IMR-90 (cell line): ENCODE measurements at regions not wholly inside any gene's neighbourhood (a gene's known extent, or its start where the extent isn't known, plus 50 kb on each side); places are given as distances from the start of the nearest gene placed in this dataset.

Experiments
- ATAC-seq: fragments of 200-7000 bp; cut with Tn5 transposase; 2 replicates; pipeline ENCODE4 v1.9.1; 2020; ENCODE audit warnings: low read depth, mild to moderate bottlenecking, moderate library complexity
- BruUV-seq: library from RNA; stranded (reverse); fragments of 400-500 nt; replicated peaks from 2 replicates; lab custom pipeline; 2021; lab: Mats Ljungman, UMichigan
- CTCF ChIA-PET: fragments of 300-600 bp; formaldehyde crosslinking; extraction: SDS; loops from one replicate; lab custom pipeline; 2021; ENCODE audit warnings: antibody characterized with exemption; lab: Yijun Ruan, JAX
- POLR2A ChIA-PET: fragments of 300-600 bp; sonication (Branson Sonifier 250); formaldehyde crosslinking; loops from one replicate; lab custom pipeline; 2022; ENCODE audit warnings: antibody characterized with exemption; ENCODE audit not compliant: unreplicated experiment; lab: Charles Lee
- DNase-seq: peaks from one replicate; pipeline ENCODE4 v3.0.0; 2013
- H2AFZ ChIP-seq: replicated peaks from 2 replicates; pipeline ENCODE3; 2013; ENCODE audit warnings: low read length, mild to moderate bottlenecking; ENCODE audit not compliant: poor library complexity
- H2AK5ac ChIP-seq: 2 replicates; pipeline ENCODE4 v1.6.1; 2013; ENCODE audit warnings: low read depth, low read length, inconsistent platforms
- H2AK9ac ChIP-seq: replicated peaks from 2 replicates; pipeline ENCODE3; 2013; ENCODE audit warnings: mild to moderate bottlenecking, low read depth, low read length, moderate library complexity; ENCODE audit not compliant: poor library complexity
- H2BK120ac ChIP-seq: 2 replicates; pipeline ENCODE4 v1.6.1; 2013; ENCODE audit warnings: low read depth, low read length, inconsistent platforms
- H2BK15ac ChIP-seq: 3 replicates; pipeline ENCODE4 v1.6.1; 2013; ENCODE audit warnings: low read depth, low read length, inconsistent platforms
- H2BK20ac ChIP-seq: 2 replicates; pipeline ENCODE4 v1.6.1; 2013; ENCODE audit warnings: low read depth, mild to moderate bottlenecking, inconsistent platforms, low read length, moderate library complexity
- H2BK5ac ChIP-seq: 2 replicates; pipeline ENCODE4 v1.6.1; 2013; ENCODE audit warnings: mild to moderate bottlenecking, low read depth, low read length, inconsistent platforms; ENCODE audit not compliant: poor library complexity, severe bottlenecking
- H3K14ac ChIP-seq: replicated peaks from 2 replicates; pipeline ENCODE4 v1.6.1; 2013; ENCODE audit warnings: low read depth, low read length, inconsistent platforms
- H3K18ac ChIP-seq: 2 replicates; pipeline ENCODE4 v1.6.1; 2013; ENCODE audit warnings: low read depth, low read length, control low read depth
- H3K23ac ChIP-seq: 2 replicates; pipeline ENCODE4 v1.6.1; 2013; ENCODE audit warnings: low read depth, low read length, inconsistent platforms
- H3K27ac ChIP-seq: 2 replicates; pipeline ENCODE4 v1.5.1; 2013; ENCODE audit warnings: mild to moderate bottlenecking, control low read depth, low read length; ENCODE audit not compliant: insufficient read depth
- H3K27me3 ChIP-seq: 2 replicates; pipeline ENCODE4 v1.6.1; 2013; ENCODE audit warnings: low read length; ENCODE audit not compliant: control insufficient read depth, insufficient read depth
- H3K36me3 ChIP-seq: 2 replicates; pipeline ENCODE4 v1.6.1; 2013; ENCODE audit warnings: low read length, mixed read lengths; ENCODE audit not compliant: control insufficient read depth, insufficient read depth
- H3K4ac ChIP-seq: 2 replicates; pipeline ENCODE4 v1.6.1; 2013; ENCODE audit warnings: low read depth, low read length, inconsistent platforms
- H3K4me1 ChIP-seq: 2 replicates; pipeline ENCODE4 v1.6.1; 2013; ENCODE audit warnings: low read length, mixed read lengths; ENCODE audit not compliant: control insufficient read depth, insufficient read depth
- H3K4me2 ChIP-seq: 2 replicates; pipeline ENCODE4 v1.6.1; 2013; ENCODE audit warnings: low read depth, mild to moderate bottlenecking, control low read depth, low read length, moderate library complexity
- H3K4me3 ChIP-seq: 2 replicates; pipeline ENCODE4 v1.5.1; 2013; ENCODE audit warnings: low read depth, mild to moderate bottlenecking, control low read depth, low read length, moderate library complexity; ENCODE audit not compliant: insufficient read depth
- H3K56ac ChIP-seq: 2 replicates; pipeline ENCODE4 v1.6.1; 2013; ENCODE audit warnings: low read length, inconsistent platforms; ENCODE audit not compliant: insufficient read depth; ENCODE audit errors: extremely low read depth
- H3K79me1 ChIP-seq, 2 experiments: 2 replicates each; pipeline ENCODE4 v1.6.1; 2013; ENCODE audit warnings: low read length in 2 of 2, inconsistent platforms in 1 of 2, low read depth in 1 of 2
- H3K9ac ChIP-seq: 2 replicates; pipeline ENCODE4 v1.6.1; 2013; ENCODE audit warnings: low read depth, low read length, control low read depth
- H3K9me1 ChIP-seq: 2 replicates; pipeline ENCODE4 v1.6.1; 2013; ENCODE audit warnings: low read length, inconsistent platforms; ENCODE audit not compliant: insufficient read depth
- H3K9me3 ChIP-seq: 2 replicates; pipeline ENCODE4 v1.6.1; 2013; ENCODE audit warnings: low read length; ENCODE audit not compliant: control insufficient read depth, insufficient read depth
- H4K20me1 ChIP-seq: 2 replicates; pipeline ENCODE4 v1.6.1; 2013; ENCODE audit warnings: low read length, inconsistent platforms; ENCODE audit not compliant: insufficient read depth
- H4K5ac ChIP-seq: 2 replicates; pipeline ENCODE4 v1.6.1; 2013; ENCODE audit warnings: mild to moderate bottlenecking, low read depth, low read length, control low read depth
- H4K8ac ChIP-seq, 2 experiments: 2 replicates each; pipeline ENCODE4 v1.6.1; 2013; ENCODE audit warnings: low read depth in 2 of 2, low read length in 2 of 2, control low read depth in 1 of 2, inconsistent platforms in 1 of 2
- H4K91ac ChIP-seq: 2 replicates; pipeline ENCODE4 v1.6.1; 2013; ENCODE audit warnings: low read depth, low read length, inconsistent platforms; ENCODE audit not compliant: insufficient read depth
- BHLHE40 ChIP-seq: fragments of 150-350 bp; IDR thresholded peaks from 2 replicates; pipeline ENCODE4 v1.6.1; 2016; ENCODE audit warnings: mild to moderate bottlenecking, low read depth, low read length
- CEBPB ChIP-seq: IDR thresholded peaks from 2 replicates; pipeline ENCODE4 v1.6.1; 2012; ENCODE audit warnings: low read depth, low read length, improper control_type of control experiment
- CHD1 ChIP-seq: IDR thresholded peaks from 2 replicates; pipeline ENCODE4 v1.6.1; 2012; ENCODE audit warnings: low read depth, low read length, improper control_type of control experiment
- CTCF ChIP-seq: conservative IDR thresholded peaks from 2 replicates; pipeline ENCODE4 v1.5.1; 2012; ENCODE audit warnings: mild to moderate bottlenecking, low read depth, low read length, improper control_type of control experiment
- FOS ChIP-seq: fragments of 150-350 bp; IDR thresholded peaks from 2 replicates; pipeline ENCODE4 v1.6.1; 2016; ENCODE audit warnings: low read depth, low read length
- MAFK ChIP-seq: IDR thresholded peaks from 2 replicates; pipeline ENCODE4 v1.6.1; 2012; ENCODE audit warnings: low read depth, low read length, improper control_type of control experiment
- MAZ ChIP-seq: IDR thresholded peaks from 2 replicates; pipeline ENCODE4 v1.6.1; 2012; ENCODE audit warnings: low read depth, mild to moderate bottlenecking, low read length, improper control_type of control experiment, moderate library complexity, borderline replicate concordance
- MXI1 ChIP-seq: IDR thresholded peaks from 2 replicates; pipeline ENCODE4 v1.6.1; 2012; ENCODE audit warnings: low read depth, mild to moderate bottlenecking, low read length, moderate library complexity, borderline replicate concordance
- NFE2L2 ChIP-seq: fragments of 150-350 bp; IDR thresholded peaks from 2 replicates; pipeline ENCODE4 v1.6.1; 2016; ENCODE audit warnings: low read depth, mild to moderate bottlenecking, low read length
- POLR2A ChIP-seq: IDR thresholded peaks from 2 replicates; pipeline ENCODE4 v1.6.1; 2012; ENCODE audit warnings: mild to moderate bottlenecking, low read depth, low read length
- RAD21 ChIP-seq: IDR thresholded peaks from 2 replicates; pipeline ENCODE4 v1.6.1; 2012; ENCODE audit warnings: low read length, improper control_type of control experiment
- RCOR1 ChIP-seq: IDR thresholded peaks from 2 replicates; pipeline ENCODE4 v1.6.1; 2012; ENCODE audit warnings: mild to moderate bottlenecking, low read length, improper control_type of control experiment; ENCODE audit not compliant: insufficient replicate concordance
- RFX5 ChIP-seq: IDR thresholded peaks from 2 replicates; pipeline ENCODE4 v1.8.0; 2012; ENCODE audit warnings: low read depth, mild to moderate bottlenecking, low read length, moderate library complexity
- SMC3 ChIP-seq: fragments of 150-350 bp; IDR thresholded peaks from 2 replicates; pipeline ENCODE4 v1.6.1; 2016; ENCODE audit warnings: low read depth, mild to moderate bottlenecking, antibody characterized with exemption, low read length, moderate library complexity
- USF2 ChIP-seq: fragments of 150-350 bp; IDR thresholded peaks from 2 replicates; pipeline ENCODE4 v1.6.1; 2017; ENCODE audit warnings: mild to moderate bottlenecking, antibody characterized with exemption, low read length, low read depth
- WGBS, 2 experiments: methylation state at CpG; one replicate each; pipeline versions ENCODE4 v1.1.5 to v1.1.7; 2013; ENCODE audit warnings: missing lambda C conversion rate in 2 of 2; ENCODE audit not compliant: insufficient read length in 1 of 2; ENCODE audit errors: extremely low coverage in 2 of 2; 5-methylcytosine and 5-hydroxymethylcytosine counted together
- dilution Hi-C: fragments of 300-500 bp; cut with HindIII; formaldehyde crosslinking; loops from one replicate; pipeline ENCODE4 v1.14.3; 2018; ENCODE audit warnings: low sequenced_read_pairs; ENCODE audit not compliant: unreplicated experiment
- in situ Hi-C: fragments of 300-500 bp; cut with MboI; formaldehyde crosslinking; loops from 3 replicates; pipeline ENCODE4 v1.14.3; 2019; ENCODE audit warnings: low sequenced_read_pairs, inconsistent platforms, mixed read lengths
- intact Hi-C: fragments of 100-400 bp; cut with micrococcal nuclease; formaldehyde crosslinking; loops from 2 replicates; pipeline ENCODE4 v1.10.0; 2022
- TF ChIP-seq, protein P1 (sequence below): fragments of 150-350 bp; IDR thresholded peaks from 2 replicates; pipeline ENCODE4 v1.6.1; 2016; ENCODE audit warnings: low read depth, mild to moderate bottlenecking, low read length, moderate library complexity, borderline replicate concordance

GRCh38 chr2:175808858-175809257 is 193.2 kb downstream of the LNPK start:
- no peak overlapping the region for H4K5ac ChIP-seq
- no peaks in the 10 kb centered on the region; the same call in 1 of the 2 replicates for H3K27me3 ChIP-seq
- POLR2A ChIA-PET: no interaction called here
- H4K91ac ChIP-seq: no peak overlapping the region
- TF ChIP-seq MAZ (no peak), NFE2L2 (no peak), MAFK (no peak), FOS (no peak), SMC3 (no peak), RAD21 (no peak), RFX5 (no peak), USF2 (no peak), CEBPB (no peak), CTCF (no peak), CHD1 (no peak), BHLHE40 (no peak), POLR2A (no peak), MXI1 (no peak), RCOR1 (no peak)
- TF ChIP-seq, protein P1, sequence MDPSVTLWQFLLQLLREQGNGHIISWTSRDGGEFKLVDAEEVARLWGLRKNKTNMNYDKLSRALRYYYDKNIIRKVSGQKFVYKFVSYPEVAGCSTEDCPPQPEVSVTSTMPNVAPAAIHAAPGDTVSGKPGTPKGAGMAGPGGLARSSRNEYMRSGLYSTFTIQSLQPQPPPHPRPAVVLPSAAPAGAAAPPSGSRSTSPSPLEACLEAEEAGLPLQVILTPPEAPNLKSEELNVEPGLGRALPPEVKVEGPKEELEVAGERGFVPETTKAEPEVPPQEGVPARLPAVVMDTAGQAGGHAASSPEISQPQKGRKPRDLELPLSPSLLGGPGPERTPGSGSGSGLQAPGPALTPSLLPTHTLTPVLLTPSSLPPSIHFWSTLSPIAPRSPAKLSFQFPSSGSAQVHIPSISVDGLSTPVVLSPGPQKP: no peak
- H3K14ac ChIP-seq: no peak overlapping the region
- no peak overlapping the region for H3K18ac ChIP-seq
- ATAC-seq (no peak), DNase-seq (no peak)
- no peak overlapping the region for H2AFZ ChIP-seq
- no peak overlapping the region for H2BK120ac ChIP-seq
- no peaks in the 10 kb centered on the region for H3K79me1 ChIP-seq
- no peaks in the 10 kb centered on the region for H3K9me3 ChIP-seq
- dilution Hi-C loops: no loop called here
- H4K20me1 ChIP-seq: no peaks in the 10 kb centered on the region
- no peak overlapping the region for H3K4me2 ChIP-seq
- in situ Hi-C loops: no loop called here
- H4K8ac ChIP-seq: no peak overlapping the region
- no peak overlapping the region for H2AK9ac ChIP-seq
- H2BK5ac ChIP-seq: no peak overlapping the region
- H3K23ac ChIP-seq: no peak overlapping the region
- no peaks in the 10 kb centered on the region for H3K4me1 ChIP-seq
- no peak overlapping the region for H3K27ac ChIP-seq
- H2AK5ac ChIP-seq: no peak overlapping the region
- CTCF ChIA-PET: interaction anchor here (0.6 kb wide), 1 partner anchor 843 kb away, joined by 3 read pairs; no protein-coding TSS in a partner anchor
- no peak overlapping the region for H3K4ac ChIP-seq
- BruUV-seq: no TSS peak
- H3K56ac ChIP-seq: no peak overlapping the region
- intact Hi-C loops: no loop called here
- H3K36me3 ChIP-seq: no peaks in the 10 kb centered on the region
- H3K4me3 ChIP-seq: no peak overlapping the region
- no peak overlapping the region for H3K9ac ChIP-seq
- WGBS, 2 experiments: 80% methylated on average over 1 of the region's 1 CpG; no CpG with 5 or more reads in 1 of the 2 experiments
- H2BK20ac ChIP-seq: no peak overlapping the region
- no peaks in the 10 kb centered on the region for H3K9me1 ChIP-seq
- no peak overlapping the region for H2BK15ac ChIP-seq
